ENCODE measurements at regions not wholly inside any gene's neighbourhood (a gene's known extent, or its start where the extent isn't known, plus 50 kb on each side); places are given as distances from the start of the nearest gene placed in this dataset.

DNA sequence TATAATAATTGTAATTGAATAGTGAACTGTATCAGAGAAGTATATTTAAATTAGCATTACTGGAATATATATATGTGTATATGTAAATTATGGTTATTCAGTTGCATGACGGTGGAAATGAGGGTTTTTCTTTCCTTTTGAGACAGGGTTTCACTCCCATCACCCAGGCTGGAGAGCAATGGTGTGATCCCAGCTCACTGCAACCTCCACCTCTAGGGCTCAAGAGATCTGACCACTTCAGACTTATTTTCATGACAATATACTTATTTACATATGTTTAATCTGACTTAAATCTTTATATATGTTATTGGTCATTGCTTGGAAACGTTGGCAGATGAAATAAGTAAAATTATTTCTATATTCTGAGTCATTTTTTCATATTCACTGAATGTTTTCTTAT is 744.4 kb upstream of the PRR20A start:
- WGBS, 4 donors = 39 to 43% (median 40%) methylated on average over 2 of the region's 2 CpGs
- Histone ChIP-seq H3K9me3 (replicated peaks in 1 of 3) (no peaks in the 10 kb centered on the region), H3K27me3 (no peaks in the 10 kb centered on the region), H3K4me1 (replicated peaks in 1 of 2) (no peaks in the 10 kb centered on the region), H3K4me3 (no peak overlapping the region), H3K36me3 (replicated peaks in 1 of 2) (no peaks in the 10 kb centered on the region), H3K27ac (no peak overlapping the region)
- intact Hi-C loops (cut with DNase I) = no loop called here
- DNase-seq = no peak
- TF ChIP-seq, protein P1, sequence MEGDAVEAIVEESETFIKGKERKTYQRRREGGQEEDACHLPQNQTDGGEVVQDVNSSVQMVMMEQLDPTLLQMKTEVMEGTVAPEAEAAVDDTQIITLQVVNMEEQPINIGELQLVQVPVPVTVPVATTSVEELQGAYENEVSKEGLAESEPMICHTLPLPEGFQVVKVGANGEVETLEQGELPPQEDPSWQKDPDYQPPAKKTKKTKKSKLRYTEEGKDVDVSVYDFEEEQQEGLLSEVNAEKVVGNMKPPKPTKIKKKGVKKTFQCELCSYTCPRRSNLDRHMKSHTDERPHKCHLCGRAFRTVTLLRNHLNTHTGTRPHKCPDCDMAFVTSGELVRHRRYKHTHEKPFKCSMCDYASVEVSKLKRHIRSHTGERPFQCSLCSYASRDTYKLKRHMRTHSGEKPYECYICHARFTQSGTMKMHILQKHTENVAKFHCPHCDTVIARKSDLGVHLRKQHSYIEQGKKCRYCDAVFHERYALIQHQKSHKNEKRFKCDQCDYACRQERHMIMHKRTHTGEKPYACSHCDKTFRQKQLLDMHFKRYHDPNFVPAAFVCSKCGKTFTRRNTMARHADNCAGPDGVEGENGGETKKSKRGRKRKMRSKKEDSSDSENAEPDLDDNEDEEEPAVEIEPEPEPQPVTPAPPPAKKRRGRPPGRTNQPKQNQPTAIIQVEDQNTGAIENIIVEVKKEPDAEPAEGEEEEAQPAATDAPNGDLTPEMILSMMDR (IDR thresholded peaks at IDR 0.05) = no peak
- TF ChIP-seq POLR2A (IDR thresholded peaks at IDR 0.05) = no peak

DNA sequence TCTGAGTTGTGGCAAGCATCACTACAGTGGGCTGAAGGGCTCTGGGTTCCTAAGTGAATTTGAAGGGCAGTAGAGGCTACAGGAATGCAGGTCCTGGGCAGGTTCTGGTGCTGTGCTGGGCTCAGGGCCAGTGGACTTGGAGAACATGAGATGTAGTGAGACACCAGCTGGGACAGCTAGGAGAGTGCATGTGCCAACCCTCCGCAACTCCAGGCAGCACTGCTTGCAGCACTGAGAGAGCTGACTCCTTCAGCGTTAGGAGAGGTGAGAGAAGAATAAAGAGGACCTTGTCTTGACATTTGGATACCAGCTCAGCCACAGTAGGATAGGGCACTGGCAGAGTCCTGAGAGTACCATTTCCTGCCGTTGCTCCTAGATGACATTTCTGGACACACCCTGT is 739.9 kb upstream of the PRR20A start:
- no peak overlapping the region for H3K27ac ChIP-seq
- H3K36me3 ChIP-seq (replicated peaks in 1 of 2) = no peaks in the 10 kb centered on the region
- WGBS, 4 donors = 58 to 87% (median 75%) methylated on average over 3 of the region's 3 CpGs
- DNase-seq = no peak
- intact Hi-C loops (cut with DNase I) = no loop called here
- TF ChIP-seq, protein P1 (IDR thresholded peaks at IDR 0.05) = no peak
- no peak for TF ChIP-seq POLR2A (IDR thresholded peaks at IDR 0.05)
- H3K27me3 ChIP-seq = no peaks in the 10 kb centered on the region
- H3K4me3 ChIP-seq = no peak overlapping the region
- H3K4me1 ChIP-seq (replicated peaks in 1 of 2) = no peaks in the 10 kb centered on the region
- H3K9me3 ChIP-seq (replicated peaks in 1 of 3) = no peaks in the 10 kb centered on the region

DNA sequence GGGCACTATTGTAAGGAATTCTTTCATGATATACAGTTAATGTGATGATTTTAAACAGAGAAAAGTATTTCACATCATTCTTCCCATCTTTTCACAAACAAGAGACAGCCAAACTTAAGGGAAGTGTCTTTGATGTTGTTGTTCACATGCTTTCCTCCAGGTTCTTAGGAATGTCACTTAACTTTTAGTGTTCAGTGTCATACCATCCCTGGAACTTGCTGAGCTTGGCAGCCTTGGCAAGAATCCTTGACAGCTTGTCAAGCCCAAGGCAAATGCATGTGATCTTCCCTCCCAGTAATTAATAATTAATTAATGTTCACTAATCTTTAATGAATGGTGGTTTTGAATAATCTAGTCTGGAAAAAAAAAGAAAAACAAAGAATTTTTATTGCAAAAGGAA is 727.9 kb upstream of the PRR20A start:
- Histone ChIP-seq H3K4me1 (replicated peaks in 1 of 2) (no peaks in the 10 kb centered on the region), H3K27me3 (no peaks in the 10 kb centered on the region), H3K9me3 (replicated peaks in 1 of 3) (no peaks in the 10 kb centered on the region), H3K4me3 (no peak overlapping the region), H3K36me3 (replicated peaks in 1 of 2) (no peaks in the 10 kb centered on the region), H3K27ac (no peak overlapping the region)
- intact Hi-C loops (cut with DNase I) = no loop called here
- no peak for DNase-seq
- TF ChIP-seq, protein P1 (IDR thresholded peaks at IDR 0.05) = no peak
- TF ChIP-seq POLR2A (IDR thresholded peaks at IDR 0.05) = no peak

DNA sequence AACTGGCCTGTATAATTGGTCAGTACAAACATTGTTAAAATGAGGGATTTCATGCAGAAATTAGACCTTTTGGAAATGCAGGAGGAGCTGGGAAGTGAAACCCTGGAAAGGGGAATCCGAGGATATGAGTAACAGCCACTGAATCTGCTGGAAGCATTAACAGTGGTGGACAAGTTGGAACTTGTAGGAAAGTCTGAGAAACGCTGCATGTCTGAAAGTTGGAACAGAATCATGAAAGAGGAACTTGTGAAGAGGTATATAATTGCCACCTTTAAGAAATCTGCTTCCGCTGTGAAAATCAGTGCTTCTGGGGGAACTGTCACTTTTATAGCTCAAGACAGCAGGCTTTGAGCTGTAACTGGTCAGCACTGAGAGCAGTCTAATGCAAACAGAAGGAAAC is 716.5 kb upstream of the PRR20A start:
- Histone ChIP-seq H3K4me1 (replicated peaks in 1 of 2) (no peaks in the 10 kb centered on the region), H3K4me3 (no peak overlapping the region), H3K9me3 (replicated peaks in 1 of 3) (peaks cover 0 to 7% (median 0%) of the 10 kb centered on the region in 3 donors), H3K27ac (no peak overlapping the region), H3K27me3 (no peaks in the 10 kb centered on the region), H3K36me3 (replicated peaks in 1 of 2) (no peaks in the 10 kb centered on the region)
- no peak for TF ChIP-seq POLR2A (IDR thresholded peaks at IDR 0.05)
- TF ChIP-seq, protein P1 (IDR thresholded peaks at IDR 0.05) = no peak
- DNase-seq = no peak
- WGBS, 4 donors = 55 to 72% (median 68%) methylated on average over 3 of the region's 3 CpGs
- intact Hi-C loops (cut with DNase I) = no loop called here
